ENCODE measurements at regions not wholly inside any gene's neighbourhood (a gene's known extent, or its start where the extent isn't known, plus 50 kb on each side); places are given as distances from the start of the nearest gene placed in this dataset.

DNA sequence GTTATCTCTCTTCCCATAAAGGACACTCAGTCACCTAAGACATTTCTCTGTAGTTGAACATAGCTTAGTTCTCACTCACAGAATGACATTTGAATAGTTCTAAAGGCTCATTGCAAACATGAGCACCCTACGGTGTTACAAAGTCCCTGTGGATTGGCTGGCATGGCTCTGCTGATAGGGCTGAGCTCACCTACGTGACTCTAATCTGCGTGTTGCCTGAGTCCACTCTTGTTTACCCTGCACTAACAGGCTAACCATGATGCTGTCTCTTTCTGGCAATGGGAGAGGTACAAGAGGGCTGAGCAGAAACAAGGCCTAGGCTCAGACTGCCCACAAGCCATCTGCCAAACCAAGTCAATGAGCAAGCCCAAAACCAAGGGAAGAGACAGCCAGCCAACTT, 103.6 kb downstream of the PALM2AKAP2 start:
- Histone ChIP-seq H3K9me3 (no peaks in the 10 kb centered on the region), H3K4me1 (peaks cover 24% of the 10 kb centered on the region), H3K36me3 (no peaks in the 10 kb centered on the region), H3K27ac (no peak overlapping the region), H3K27me3 (no peaks in the 10 kb centered on the region), H3K4me3 (no peak overlapping the region)
- intact Hi-C loops (cut with DNase I): no loop called here
- ATAC-seq: no peak
- DNase-seq: no peak
- TF ChIP-seq, protein P1, sequence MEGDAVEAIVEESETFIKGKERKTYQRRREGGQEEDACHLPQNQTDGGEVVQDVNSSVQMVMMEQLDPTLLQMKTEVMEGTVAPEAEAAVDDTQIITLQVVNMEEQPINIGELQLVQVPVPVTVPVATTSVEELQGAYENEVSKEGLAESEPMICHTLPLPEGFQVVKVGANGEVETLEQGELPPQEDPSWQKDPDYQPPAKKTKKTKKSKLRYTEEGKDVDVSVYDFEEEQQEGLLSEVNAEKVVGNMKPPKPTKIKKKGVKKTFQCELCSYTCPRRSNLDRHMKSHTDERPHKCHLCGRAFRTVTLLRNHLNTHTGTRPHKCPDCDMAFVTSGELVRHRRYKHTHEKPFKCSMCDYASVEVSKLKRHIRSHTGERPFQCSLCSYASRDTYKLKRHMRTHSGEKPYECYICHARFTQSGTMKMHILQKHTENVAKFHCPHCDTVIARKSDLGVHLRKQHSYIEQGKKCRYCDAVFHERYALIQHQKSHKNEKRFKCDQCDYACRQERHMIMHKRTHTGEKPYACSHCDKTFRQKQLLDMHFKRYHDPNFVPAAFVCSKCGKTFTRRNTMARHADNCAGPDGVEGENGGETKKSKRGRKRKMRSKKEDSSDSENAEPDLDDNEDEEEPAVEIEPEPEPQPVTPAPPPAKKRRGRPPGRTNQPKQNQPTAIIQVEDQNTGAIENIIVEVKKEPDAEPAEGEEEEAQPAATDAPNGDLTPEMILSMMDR (IDR thresholded peaks at IDR 0.05): no peak

DNA sequence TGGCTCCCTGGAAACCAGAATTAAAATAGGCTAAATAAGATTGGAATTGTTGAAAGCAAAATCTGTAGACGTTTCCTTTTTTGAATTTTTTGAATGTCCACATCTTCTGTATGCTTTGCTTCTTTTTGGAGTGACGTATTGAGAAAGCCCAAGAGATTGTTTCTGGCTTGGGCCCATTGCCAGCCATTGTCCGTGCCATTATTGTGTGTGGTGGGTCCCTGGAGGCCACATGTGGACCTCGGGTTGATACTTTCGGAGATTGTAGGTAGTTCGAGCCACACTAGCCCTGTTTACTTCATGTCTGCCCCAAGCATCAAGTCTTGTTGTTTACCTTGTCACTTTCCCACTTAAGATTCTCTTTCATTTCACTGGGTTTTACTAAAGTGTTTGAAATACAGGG, 106.0 kb downstream of the PALM2AKAP2 start:
- TF ChIP-seq, protein P1 (IDR thresholded peaks at IDR 0.05): no peak
- H3K27me3 ChIP-seq: no peaks in the 10 kb centered on the region
- ATAC-seq: no peak
- H3K9me3 ChIP-seq: no peaks in the 10 kb centered on the region
- peaks cover 24% of the 10 kb centered on the region for H3K4me1 ChIP-seq
- no peak overlapping the region for H3K27ac ChIP-seq
- no peaks in the 10 kb centered on the region for H3K36me3 ChIP-seq
- DNase-seq: no peak
- intact Hi-C loops (cut with DNase I): no loop called here
- H3K4me3 ChIP-seq: no peak overlapping the region

DNA sequence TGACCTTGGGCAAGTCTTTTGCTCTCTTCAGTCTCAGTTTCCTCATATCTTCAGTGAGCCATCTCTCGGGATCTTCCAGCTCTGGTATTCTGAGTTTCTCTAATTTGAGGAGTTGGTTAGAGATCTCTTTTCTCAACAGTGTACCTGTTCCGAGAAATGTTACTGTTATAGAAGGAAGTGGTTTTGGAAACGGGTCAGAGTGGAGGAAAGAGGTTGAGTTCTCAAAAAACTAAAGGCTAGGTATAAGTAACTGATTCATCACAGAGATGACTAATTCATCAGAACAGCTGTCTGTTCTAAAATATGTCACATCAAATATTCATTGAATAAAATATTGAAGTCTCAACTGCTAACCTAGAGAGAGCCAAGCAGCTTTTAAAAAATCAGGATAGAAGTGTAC, 106.6 kb downstream of the PALM2AKAP2 start:
- Histone ChIP-seq H3K27ac (no peak overlapping the region), H3K27me3 (no peaks in the 10 kb centered on the region), H3K9me3 (no peaks in the 10 kb centered on the region), H3K36me3 (no peaks in the 10 kb centered on the region), H3K4me3 (no peak overlapping the region), H3K4me1 (peaks cover 24% of the 10 kb centered on the region)
- DNase-seq (no peak), ATAC-seq (no peak)
- TF ChIP-seq, protein P1 (IDR thresholded peaks at IDR 0.05): no peak
- intact Hi-C loops (cut with DNase I): no loop called here

DNA sequence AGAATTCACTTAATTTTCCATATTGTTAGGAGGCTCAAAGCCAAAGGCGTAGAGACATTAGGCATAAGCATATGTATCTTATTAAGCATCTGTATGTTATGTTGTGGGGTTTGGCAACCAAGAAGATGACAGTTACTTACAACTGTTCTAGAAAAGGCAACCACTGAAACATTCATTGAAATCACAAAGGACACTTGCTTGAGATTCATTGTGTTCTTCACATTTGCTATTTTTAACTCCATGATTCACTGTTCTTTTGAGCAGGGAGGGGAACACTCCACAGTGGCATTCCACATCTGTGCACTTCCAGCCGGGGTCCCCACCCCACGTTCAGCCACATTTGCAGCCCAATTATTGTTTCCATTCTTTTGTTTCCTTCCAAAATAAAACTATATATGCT, 107.1 kb downstream of the PALM2AKAP2 start:
- Histone ChIP-seq H3K27ac (no peak overlapping the region), H3K4me3 (no peak overlapping the region), H3K36me3 (no peaks in the 10 kb centered on the region), H3K27me3 (no peaks in the 10 kb centered on the region), H3K4me1 (peaks cover 24% of the 10 kb centered on the region), H3K9me3 (no peaks in the 10 kb centered on the region)
- DNase-seq (no peak), ATAC-seq (no peak)
- intact Hi-C loops (cut with DNase I): no loop called here
- TF ChIP-seq, protein P1 (IDR thresholded peaks at IDR 0.05): no peak

DNA sequence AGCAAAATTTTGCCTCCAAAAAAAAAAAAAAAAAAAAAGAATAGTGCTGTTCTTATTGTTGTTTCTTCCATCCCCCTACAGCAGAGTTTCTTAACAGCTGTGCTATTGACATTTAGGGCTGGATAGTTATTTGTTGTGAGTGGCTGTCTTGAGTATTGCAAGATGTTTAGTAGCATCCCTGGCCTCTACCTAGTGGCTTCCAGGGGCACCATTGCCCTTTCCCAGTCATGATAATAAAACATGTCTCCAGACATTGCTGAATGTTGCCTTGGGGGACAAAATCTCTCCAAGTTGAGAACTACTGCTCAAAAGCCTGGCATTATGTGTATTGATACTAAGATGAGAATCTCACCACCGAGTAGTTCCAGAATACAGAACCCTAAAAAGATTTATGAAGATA, 108.7 kb downstream of the PALM2AKAP2 start:
- no peak overlapping the region for H3K27ac ChIP-seq
- no peak for DNase-seq
- no peaks in the 10 kb centered on the region for H3K9me3 ChIP-seq
- intact Hi-C loops (cut with DNase I): no loop called here
- no peak for ATAC-seq
- H3K4me3 ChIP-seq: no peak overlapping the region
- TF ChIP-seq, protein P1 (IDR thresholded peaks at IDR 0.05): no peak
- peaks cover 24% of the 10 kb centered on the region for H3K4me1 ChIP-seq
- no peaks in the 10 kb centered on the region for H3K27me3 ChIP-seq
- H3K36me3 ChIP-seq: no peaks in the 10 kb centered on the region

DNA sequence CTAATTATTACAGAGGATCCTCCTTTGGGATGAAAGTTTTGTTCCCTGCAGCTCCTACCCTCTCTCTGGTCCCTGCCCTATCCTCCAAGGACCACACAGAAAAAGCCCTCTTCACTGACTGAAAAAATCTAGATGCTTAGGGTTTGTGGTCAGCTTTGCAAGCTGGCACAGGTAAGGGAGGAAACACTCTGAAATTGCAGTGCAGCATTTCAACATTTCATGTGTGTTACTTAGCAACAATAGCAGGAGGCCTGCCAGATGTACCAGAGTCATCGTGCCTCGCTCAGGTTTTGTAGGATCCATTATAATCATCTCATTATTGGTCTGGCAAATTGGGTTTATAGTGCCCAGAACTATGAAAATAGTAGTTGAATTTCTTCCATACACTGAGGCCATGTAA, 109.5 kb downstream of the PALM2AKAP2 start:
- H3K4me1 ChIP-seq: peaks cover 24% of the 10 kb centered on the region
- H3K4me3 ChIP-seq: no peak overlapping the region
- TF ChIP-seq, protein P1 (IDR thresholded peaks at IDR 0.05): no peak
- H3K9me3 ChIP-seq: no peaks in the 10 kb centered on the region
- ATAC-seq: peak; percentile 37
- no peak for DNase-seq
- intact Hi-C loops (cut with DNase I): no loop called here
- no peaks in the 10 kb centered on the region for H3K27me3 ChIP-seq
- no peaks in the 10 kb centered on the region for H3K36me3 ChIP-seq
- no peak overlapping the region for H3K27ac ChIP-seq
